ENCODE measurements at regions not wholly inside any gene's neighbourhood (a gene's known extent, or its start where the extent isn't known, plus 50 kb on each side); places are given as distances from the start of the nearest gene placed in this dataset.
A peak's percentile ranks its signal among the peaks of the same experiment; 100 is the strongest.

- no peak for DNase-seq
These were observed 378.1 kb downstream of the PDGFC start for GRCh38 chr4:156593464-156593863.

- no peak for DNase-seq
These were observed 379.9 kb downstream of the PDGFC start for GRCh38 chr4:156591679-156592078.

GRCh38 chr4:156584100-156584499, 387.5 kb downstream of the PDGFC start:
- no peak for DNase-seq

- DNase-seq: no peak
These were observed 388.3 kb downstream of the PDGFC start for GRCh38 chr4:156583265-156583664.

GRCh38 chr4:156581282-156582063, 390.1 kb downstream of the PDGFC start:
- DNase-seq: no peak

GRCh38 chr4:156578713-156579112, 392.9 kb downstream of the PDGFC start:
- no peak for DNase-seq

GRCh38 chr4:156578005-156578404, 393.6 kb downstream of the PDGFC start:
- no peak for DNase-seq

- no peak for DNase-seq
These were observed 394.7 kb downstream of the PDGFC start for GRCh38 chr4:156576946-156577345.

GRCh38 chr4:156575430-156576073, 396.0 kb downstream of the PDGFC start:
- DNase-seq: no peak

- DNase-seq: no peak
These were observed 400.5 kb downstream of the PDGFC start for GRCh38 chr4:156571146-156571545.

- DNase-seq: no peak
These were observed 402.1 kb downstream of the PDGFC start for GRCh38 chr4:156569535-156569934.

GRCh38 chr4:156568484-156568883, 403.1 kb downstream of the PDGFC start:
- no peak for DNase-seq

- DNase-seq: no peak
These were observed 403.6 kb downstream of the PDGFC start for GRCh38 chr4:156568041-156568440.

- DNase-seq: no peak
These were observed 410.9 kb downstream of the PDGFC start for GRCh38 chr4:156560701-156561100.

- DNase-seq: no peak
These were observed 412.3 kb downstream of the PDGFC start for GRCh38 chr4:156559346-156559745.

GRCh38 chr4:156558373-156559025, 413.1 kb downstream of the PDGFC start:
- no peak for DNase-seq

GRCh38 chr4:156557920-156558319, 413.7 kb downstream of the PDGFC start:
- no peak for DNase-seq

GRCh38 chr4:156556336-156556735, 415.3 kb downstream of the PDGFC start:
- no peak for DNase-seq

GRCh38 chr4:156553659-156554058, 417.9 kb downstream of the PDGFC start:
- no peak for DNase-seq

GRCh38 chr4:156547891-156548290, 423.7 kb downstream of the PDGFC start:
- no peak for DNase-seq

- peak; percentile 7 for DNase-seq
These were observed 424.2 kb downstream of the PDGFC start for GRCh38 chr4:156547439-156547838.

GRCh38 chr4:156545003-156545785, 426.4 kb downstream of the PDGFC start:
- DNase-seq: no peak

- no peak for DNase-seq
These were observed 432.2 kb downstream of the PDGFC start for GRCh38 chr4:156539376-156539775.

All from KG1 (cell line).